SK-N-SH (cell line): ENCODE measurements at regions not wholly inside any gene's neighbourhood (a gene's known extent, or its start where the extent isn't known, plus 50 kb on each side); places are given as distances from the start of the nearest gene placed in this dataset.

Source experiments
- CTCF ChIP-seq: fragments of 200-600 bp; sonication (generic); IDR thresholded peaks from 2 replicates; pipeline ENCODE4 v1.6.1; 2017; ENCODE audit warnings: antibody characterized with exemption, mild to moderate bottlenecking, moderate library complexity
- EP300 ChIP-seq, 2 experiments: IDR thresholded peaks; 2 replicates each; pipeline versions ENCODE4 v1.4.0 to v1.6.1; 2012; ENCODE audit warnings: borderline replicate concordance in 1 of 2, low read depth in 1 of 2, low read length in 1 of 2
- EZH2phosphoT487 ChIP-seq: fragments of 200-600 bp; sonication (generic); IDR thresholded peaks from 2 replicates; pipeline ENCODE4 v1.6.1; 2017; ENCODE audit warnings: low read depth, mixed run types, mild to moderate bottlenecking, antibody characterized with exemption, moderate library complexity, borderline replicate concordance
- FOSL2 ChIP-seq: IDR thresholded peaks from 2 replicates; pipeline ENCODE4 v1.4.0; 2012; ENCODE audit warnings: low read depth, mild to moderate bottlenecking, moderate library complexity, borderline replicate concordance
- FOXJ3 ChIP-seq: sonication (generic); formaldehyde crosslinking; IDR thresholded peaks from 2 replicates; pipeline ENCODE4 v1.5.1; 2020; ENCODE audit warnings: mild to moderate bottlenecking, missing genetic modification reagents
- JUND ChIP-seq: IDR thresholded peaks from 2 replicates; pipeline ENCODE4 v1.4.0; 2012
- MAX ChIP-seq: IDR thresholded peaks from 2 replicates; pipeline ENCODE4 v1.4.0; 2012; ENCODE audit warnings: low read depth
- NFIC ChIP-seq: IDR thresholded peaks from 2 replicates; pipeline ENCODE4 v1.4.0; 2012; ENCODE audit warnings: borderline replicate concordance
- POLR2AphosphoS5 ChIP-seq: IDR thresholded peaks from 2 replicates; pipeline ENCODE4 v1.6.1; 2012; ENCODE audit warnings: low read depth, low read length
- RAD21 ChIP-seq: IDR thresholded peaks from 2 replicates; pipeline ENCODE4 v1.6.1; 2012; ENCODE audit warnings: mild to moderate bottlenecking, low read length
- RCOR1 ChIP-seq: fragments of 150-350 bp; IDR thresholded peaks from 2 replicates; pipeline ENCODE4 v1.6.1; 2017; ENCODE audit warnings: antibody characterized with exemption, low read length
- TAF1 ChIP-seq: IDR thresholded peaks from 2 replicates; pipeline ENCODE4 v1.6.1; 2012; ENCODE audit warnings: low read depth, mild to moderate bottlenecking, low read length, moderate library complexity, borderline replicate concordance
- TEAD4 ChIP-seq: IDR thresholded peaks from 2 replicates; pipeline ENCODE4 v1.4.0; 2012; ENCODE audit warnings: mild to moderate bottlenecking, borderline replicate concordance; ENCODE audit not compliant: insufficient read depth
- TF ChIP-seq, protein P1 (sequence below): fragments of 150-350 bp; IDR thresholded peaks from 2 replicates; pipeline ENCODE4 v1.6.1; 2017; ENCODE audit warnings: antibody characterized with exemption, low read length, low read depth, borderline replicate concordance

GRCh38 chr14:89017417-89017816 lies 193.0 kb downstream of the TTC8 start:
- TF ChIP-seq JUND (no peak), EP300 (IDR thresholded peaks at IDR 0.05; ENCODE audit: borderline replicate concordance in 1 of 2, low read depth in 1 of 2, low read length in 1 of 2) (no peak), CTCF (no peak), RCOR1 (no peak), POLR2AphosphoS5 (no peak), FOSL2 (no peak), FOXJ3 (no peak), EZH2phosphoT487 (no peak), TAF1 (no peak), MAX (no peak), TEAD4 (no peak), RAD21 (no peak), NFIC (no peak)
- TF ChIP-seq, protein P1, sequence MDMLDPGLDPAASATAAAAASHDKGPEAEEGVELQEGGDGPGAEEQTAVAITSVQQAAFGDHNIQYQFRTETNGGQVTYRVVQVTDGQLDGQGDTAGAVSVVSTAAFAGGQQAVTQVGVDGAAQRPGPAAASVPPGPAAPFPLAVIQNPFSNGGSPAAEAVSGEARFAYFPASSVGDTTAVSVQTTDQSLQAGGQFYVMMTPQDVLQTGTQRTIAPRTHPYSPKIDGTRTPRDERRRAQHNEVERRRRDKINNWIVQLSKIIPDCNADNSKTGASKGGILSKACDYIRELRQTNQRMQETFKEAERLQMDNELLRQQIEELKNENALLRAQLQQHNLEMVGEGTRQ: no peak
